IMR-90 (cell line): ENCODE measurements at regions not wholly inside any gene's neighbourhood (a gene's known extent, or its start where the extent isn't known, plus 50 kb on each side); places are given as distances from the start of the nearest gene placed in this dataset.

ENCODE experiments used
- CEBPB ChIP-seq: IDR thresholded peaks from 2 replicates; pipeline ENCODE4 v1.6.1; 2012; ENCODE audit warnings: low read depth, low read length, improper control_type of control experiment
- MAZ ChIP-seq: IDR thresholded peaks from 2 replicates; pipeline ENCODE4 v1.6.1; 2012; ENCODE audit warnings: low read depth, mild to moderate bottlenecking, low read length, improper control_type of control experiment, moderate library complexity, borderline replicate concordance
- MXI1 ChIP-seq: IDR thresholded peaks from 2 replicates; pipeline ENCODE4 v1.6.1; 2012; ENCODE audit warnings: low read depth, mild to moderate bottlenecking, low read length, moderate library complexity, borderline replicate concordance
- POLR2A ChIP-seq: IDR thresholded peaks from 2 replicates; pipeline ENCODE4 v1.6.1; 2012; ENCODE audit warnings: mild to moderate bottlenecking, low read depth, low read length
- RCOR1 ChIP-seq: IDR thresholded peaks from 2 replicates; pipeline ENCODE4 v1.6.1; 2012; ENCODE audit warnings: mild to moderate bottlenecking, low read length, improper control_type of control experiment; ENCODE audit not compliant: insufficient replicate concordance
- RFX5 ChIP-seq: IDR thresholded peaks from 2 replicates; pipeline ENCODE4 v1.8.0; 2012; ENCODE audit warnings: low read depth, mild to moderate bottlenecking, low read length, moderate library complexity
- SMC3 ChIP-seq: fragments of 150-350 bp; IDR thresholded peaks from 2 replicates; pipeline ENCODE4 v1.6.1; 2016; ENCODE audit warnings: low read depth, mild to moderate bottlenecking, antibody characterized with exemption, low read length, moderate library complexity
- TF ChIP-seq, protein P1 (sequence below): fragments of 150-350 bp; IDR thresholded peaks from 2 replicates; pipeline ENCODE4 v1.6.1; 2017; ENCODE audit warnings: mild to moderate bottlenecking, antibody characterized with exemption, low read length, low read depth
- TF ChIP-seq, protein P2 (sequence below): conservative IDR thresholded peaks from 2 replicates; pipeline ENCODE4 v1.5.1; 2012; ENCODE audit warnings: mild to moderate bottlenecking, low read depth, low read length, improper control_type of control experiment

DNA sequence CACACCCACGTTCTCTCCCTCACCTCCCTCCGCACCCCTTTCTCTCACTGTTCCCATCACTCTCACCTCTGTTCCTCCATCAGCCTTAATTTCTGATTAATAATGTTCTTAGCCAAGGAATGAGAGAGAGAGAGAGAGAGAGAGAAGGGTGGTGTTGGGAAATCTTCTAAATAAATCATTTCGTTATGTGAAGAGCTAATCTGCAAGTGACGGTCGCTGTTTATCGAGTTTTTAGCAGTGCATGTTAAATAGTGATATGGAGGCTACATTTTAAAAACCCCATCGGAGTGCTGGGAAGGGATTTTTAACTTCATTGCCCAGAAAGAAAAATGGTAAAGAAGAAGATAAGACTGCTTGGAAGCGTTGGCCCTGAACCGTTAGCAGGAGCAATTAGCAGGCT, 203.3 kb upstream of the LHX5 start:
- TF ChIP-seq, protein P1, sequence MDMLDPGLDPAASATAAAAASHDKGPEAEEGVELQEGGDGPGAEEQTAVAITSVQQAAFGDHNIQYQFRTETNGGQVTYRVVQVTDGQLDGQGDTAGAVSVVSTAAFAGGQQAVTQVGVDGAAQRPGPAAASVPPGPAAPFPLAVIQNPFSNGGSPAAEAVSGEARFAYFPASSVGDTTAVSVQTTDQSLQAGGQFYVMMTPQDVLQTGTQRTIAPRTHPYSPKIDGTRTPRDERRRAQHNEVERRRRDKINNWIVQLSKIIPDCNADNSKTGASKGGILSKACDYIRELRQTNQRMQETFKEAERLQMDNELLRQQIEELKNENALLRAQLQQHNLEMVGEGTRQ, result no peak
- TF ChIP-seq POLR2A, result no peak
- TF ChIP-seq SMC3, result no peak
- TF ChIP-seq, protein P2, sequence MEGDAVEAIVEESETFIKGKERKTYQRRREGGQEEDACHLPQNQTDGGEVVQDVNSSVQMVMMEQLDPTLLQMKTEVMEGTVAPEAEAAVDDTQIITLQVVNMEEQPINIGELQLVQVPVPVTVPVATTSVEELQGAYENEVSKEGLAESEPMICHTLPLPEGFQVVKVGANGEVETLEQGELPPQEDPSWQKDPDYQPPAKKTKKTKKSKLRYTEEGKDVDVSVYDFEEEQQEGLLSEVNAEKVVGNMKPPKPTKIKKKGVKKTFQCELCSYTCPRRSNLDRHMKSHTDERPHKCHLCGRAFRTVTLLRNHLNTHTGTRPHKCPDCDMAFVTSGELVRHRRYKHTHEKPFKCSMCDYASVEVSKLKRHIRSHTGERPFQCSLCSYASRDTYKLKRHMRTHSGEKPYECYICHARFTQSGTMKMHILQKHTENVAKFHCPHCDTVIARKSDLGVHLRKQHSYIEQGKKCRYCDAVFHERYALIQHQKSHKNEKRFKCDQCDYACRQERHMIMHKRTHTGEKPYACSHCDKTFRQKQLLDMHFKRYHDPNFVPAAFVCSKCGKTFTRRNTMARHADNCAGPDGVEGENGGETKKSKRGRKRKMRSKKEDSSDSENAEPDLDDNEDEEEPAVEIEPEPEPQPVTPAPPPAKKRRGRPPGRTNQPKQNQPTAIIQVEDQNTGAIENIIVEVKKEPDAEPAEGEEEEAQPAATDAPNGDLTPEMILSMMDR, result no peak
- TF ChIP-seq MXI1, result no peak
- no peak for TF ChIP-seq RCOR1
- no peak for TF ChIP-seq MAZ
- TF ChIP-seq CEBPB, result no peak
- no peak for TF ChIP-seq RFX5
